Neuronal stem cell (in vitro differentiated cells): ENCODE measurements at regions not wholly inside any gene's neighbourhood (a gene's known extent, or its start where the extent isn't known, plus 50 kb on each side); places are given as distances from the start of the nearest gene placed in this dataset.
"Not testable (repeated sequence)": the region's sequence is repeated elsewhere in the genome, so short reads cannot be mapped to it uniquely, and the experiment has no call there.

Experiments
- DNase-seq: peaks from one replicate; pipeline ENCODE4 v3.0.0-alpha.2; 2013; ENCODE audit warnings: low spot score
- H2AFZ ChIP-seq: one replicate; pipeline ENCODE4 v1.6.1; 2013; ENCODE audit warnings: mild to moderate bottlenecking, low read length, inconsistent platforms
- H2AK5ac ChIP-seq: 2 replicates; pipeline ENCODE4 v1.6.1; 2013; ENCODE audit warnings: low read depth, mild to moderate bottlenecking, inconsistent platforms, low read length, moderate library complexity, mixed read lengths
- H2BK120ac ChIP-seq: 2 replicates; pipeline ENCODE4 v1.6.1; 2013; ENCODE audit warnings: low read depth, mild to moderate bottlenecking, inconsistent platforms, low read length, moderate library complexity, mixed read lengths
- H2BK12ac ChIP-seq: one replicate; pipeline ENCODE4 v1.6.1; 2013; ENCODE audit warnings: low read length, inconsistent platforms
- H2BK15ac ChIP-seq: 2 replicates; pipeline ENCODE4 v1.6.1; 2013; ENCODE audit warnings: mild to moderate bottlenecking, low read length, inconsistent platforms, mixed read lengths
- H2BK5ac ChIP-seq: one replicate; pipeline ENCODE4 v1.6.1; 2013; ENCODE audit warnings: inconsistent platforms, mild to moderate bottlenecking, low read length, moderate library complexity
- H3K14ac ChIP-seq: one replicate; pipeline ENCODE4 v1.6.1; 2013; ENCODE audit warnings: low read length, inconsistent platforms
- H3K18ac ChIP-seq: 2 replicates; pipeline ENCODE4 v1.6.1; 2013; ENCODE audit warnings: low read length, inconsistent platforms
- H3K23ac ChIP-seq: 2 replicates; pipeline ENCODE4 v1.6.1; 2013; ENCODE audit warnings: low read depth, mild to moderate bottlenecking, mixed read lengths, low read length, inconsistent platforms; ENCODE audit not compliant: poor library complexity
- H3K27ac ChIP-seq: replicated peaks from 3 replicates; pipeline ENCODE4 v1.5.1; 2013; ENCODE audit warnings: low read length, inconsistent platforms
- H3K27me3 ChIP-seq, 3 experiments: 2 replicates each; pipeline ENCODE4 v1.6.1; 2013; ENCODE audit warnings: low read length in 3 of 3, mild to moderate bottlenecking in 2 of 3, inconsistent platforms in 1 of 3, low read depth in 1 of 3, mixed read lengths in 1 of 3, moderate library complexity in 1 of 3; ENCODE audit not compliant: control insufficient read depth in 3 of 3, insufficient read depth in 3 of 3
- H3K36me3 ChIP-seq, 2 donors: replicated peaks in 1 of 2; 2 replicates each; pipeline ENCODE4 v1.6.1; 2013; ENCODE audit warnings: low read length in 2 of 2; ENCODE audit not compliant: control insufficient read depth in 2 of 2, insufficient read depth in 2 of 2
- H3K4ac ChIP-seq: 2 replicates; pipeline ENCODE4 v1.6.1; 2013; ENCODE audit warnings: inconsistent platforms, mild to moderate bottlenecking, low read length, moderate library complexity
- H3K4me1 ChIP-seq, 2 donors: 1 replicate in 1 of 2; 2 replicates in 1 of 2; pipeline ENCODE4 v1.6.1; 2013; ENCODE audit warnings: low read length in 2 of 2, low read depth in 1 of 2; ENCODE audit not compliant: control insufficient read depth in 2 of 2, insufficient read depth in 1 of 2
- H3K4me2 ChIP-seq: one replicate; pipeline ENCODE4 v1.6.1; 2013; ENCODE audit warnings: mild to moderate bottlenecking, low read length, inconsistent platforms; ENCODE audit not compliant: insufficient read depth, poor library complexity, severe bottlenecking
- H3K4me3 ChIP-seq, 2 donors: 2 replicates each; pipeline ENCODE4 v1.5.1; 2013; ENCODE audit warnings: low read length in 2 of 2, mild to moderate bottlenecking in 2 of 2, inconsistent platforms in 1 of 2, moderate library complexity in 1 of 2
- H3K79me1 ChIP-seq: one replicate; pipeline ENCODE4 v1.6.1; 2013; ENCODE audit warnings: low read depth, mild to moderate bottlenecking, inconsistent platforms, low read length, moderate library complexity
- H3K9ac ChIP-seq: one replicate; pipeline ENCODE4 v1.6.1; 2013; ENCODE audit warnings: mild to moderate bottlenecking, low read depth, low read length, inconsistent platforms; ENCODE audit not compliant: poor library complexity
- H3K9me3 ChIP-seq, 2 donors: replicated peaks in 1 of 2; 2 replicates each; pipeline versions ENCODE3 to v1.6.1; 2013; ENCODE audit warnings: low read length in 2 of 2, mild to moderate bottlenecking in 2 of 2, inconsistent platforms in 1 of 2, low read depth in 1 of 2, mixed read lengths in 1 of 2, moderate library complexity in 1 of 2; ENCODE audit not compliant: control insufficient read depth in 2 of 2, insufficient read depth in 1 of 2
- H4K8ac ChIP-seq: one replicate; pipeline ENCODE4 v1.6.1; 2013; ENCODE audit warnings: low read depth, mild to moderate bottlenecking, inconsistent platforms, low read length, moderate library complexity
- H4K91ac ChIP-seq: one replicate; pipeline ENCODE4 v1.6.1; 2013; ENCODE audit warnings: low read length, low read depth, mild to moderate bottlenecking, inconsistent platforms; ENCODE audit not compliant: poor library complexity
- WGBS, 2 donors: extraction: QIAGEN DNeasy Blood & Tissue Kit; methylation state at CpG; one replicate each; pipeline ENCODE4 v1.1.7; 2013; ENCODE audit warnings: missing lambda C conversion rate in 2 of 2, mixed read lengths in 1 of 2; ENCODE audit not compliant: insufficient read length in 2 of 2, insufficient replicate concordance in 1 of 2; ENCODE audit errors: extremely low coverage in 2 of 2; 5-methylcytosine and 5-hydroxymethylcytosine counted together

GRCh38 chr12:131203666-131204415 lies 250.1 kb downstream of the ADGRD1 start:
- WGBS, 2 donors = no CpG with 5 or more reads among the region's 25 CpGs

GRCh38 chr12:131204416-131205274 lies 250.9 kb downstream of the ADGRD1 start:
- no CpG with 5 or more reads among the region's 17 CpGs for WGBS, 2 donors
- no peaks in the 10 kb centered on the region for H3K36me3 ChIP-seq
- H2AFZ ChIP-seq = no peak overlapping the region
- peak overlapping the region; percentile 65 for H3K18ac ChIP-seq
- H3K27me3 ChIP-seq = no peaks in the 10 kb centered on the region
- H3K23ac ChIP-seq = no peak overlapping the region
- H3K4me2 ChIP-seq = no peak overlapping the region
- no peaks in the 10 kb centered on the region for H3K79me1 ChIP-seq
- no peaks in the 10 kb centered on the region for H3K9me3 ChIP-seq
- peak overlapping the region; percentile 17 for H4K8ac ChIP-seq
- DNase-seq = no peak
- no peaks in the 10 kb centered on the region for H3K4me1 ChIP-seq
- no peak overlapping the region for H4K91ac ChIP-seq
- H3K9ac ChIP-seq = no peak overlapping the region
- H3K27ac ChIP-seq = no peak overlapping the region
- H2AK5ac ChIP-seq = peak overlapping the region; percentile 70
- H3K14ac ChIP-seq = peak overlapping the region; percentile 47
- H3K4ac ChIP-seq = no peak overlapping the region
- no peak overlapping the region for H2BK15ac ChIP-seq
- no peak overlapping the region for H2BK5ac ChIP-seq
- peak overlapping the region; percentile 16 for H2BK12ac ChIP-seq
- no peak overlapping the region for H3K4me3 ChIP-seq
- no peak overlapping the region for H2BK120ac ChIP-seq

More at GRCh38 chr12:131203666-131204415, 250.1 kb downstream of the ADGRD1 start:
- peak overlapping the region; percentile 70 for H2AK5ac ChIP-seq
- H3K4me2 ChIP-seq = no peak overlapping the region
- H3K23ac ChIP-seq = no peak overlapping the region
- no peak overlapping the region for H2BK120ac ChIP-seq
- no peak overlapping the region for H3K14ac ChIP-seq
- no peaks in the 10 kb centered on the region for H3K36me3 ChIP-seq
- no peak overlapping the region for H2AFZ ChIP-seq
- H3K18ac ChIP-seq = peak overlapping the region; percentile 28
- H4K91ac ChIP-seq = no peak overlapping the region
- no peaks in the 10 kb centered on the region for H3K4me1 ChIP-seq
- peak overlapping the region; percentile 17 for H4K8ac ChIP-seq
- no peak for DNase-seq
- H2BK5ac ChIP-seq = no peak overlapping the region
- H3K4ac ChIP-seq = no peak overlapping the region
- no peak overlapping the region for H3K9ac ChIP-seq
- peak overlapping the region; percentile 64 for H2BK15ac ChIP-seq
- H2BK12ac ChIP-seq = no peak overlapping the region
- no peak overlapping the region for H3K4me3 ChIP-seq
- H3K27ac ChIP-seq = no peak overlapping the region
- H3K79me1 ChIP-seq = no peaks in the 10 kb centered on the region
- H3K9me3 ChIP-seq = no peaks in the 10 kb centered on the region
- H3K27me3 ChIP-seq = no peaks in the 10 kb centered on the region

- H2BK15ac ChIP-seq, H3K14ac ChIP-seq, H3K9me3 ChIP-seq, H3K4me3 ChIP-seq, H3K9ac ChIP-seq, H3K4me2 ChIP-seq, H2BK12ac ChIP-seq, H3K36me3 ChIP-seq, H3K4me1 ChIP-seq, H3K79me1 ChIP-seq, H4K91ac ChIP-seq, H3K23ac ChIP-seq, H4K8ac ChIP-seq, H2BK120ac ChIP-seq, DNase-seq, H3K27me3 ChIP-seq, H2BK5ac ChIP-seq, H2AK5ac ChIP-seq, H3K18ac ChIP-seq, H2AFZ ChIP-seq, H3K4ac ChIP-seq, H3K27ac ChIP-seq: not testable (repeated sequence)
- no CpG with 5 or more reads among the region's 23 CpGs for WGBS, 2 donors
Observed at GRCh38 chr12:131205275-131205933, 251.7 kb downstream of the ADGRD1 start.
